H1 (cell line): ENCODE measurements at regions not wholly inside any gene's neighbourhood (a gene's known extent, or its start where the extent isn't known, plus 50 kb on each side); places are given as distances from the start of the nearest gene placed in this dataset.

Source experiments
- CTCF ChIA-PET: fragments of 300-600 bp; sonication (Branson Sonifier 250); formaldehyde crosslinking; loops from one replicate; lab custom pipeline; 2021; ENCODE audit not compliant: partially characterized antibody; lab: Charles Lee
- POLR2A ChIA-PET: fragments of 300-600 bp; sonication (Branson Sonifier 250); formaldehyde crosslinking; loops from one replicate; lab custom pipeline; 2021; ENCODE audit warnings: inconsistent platforms; ENCODE audit not compliant: partially characterized antibody; lab: Charles Lee
- DNase-seq, 2 experiments: peaks; one replicate each; pipeline versions ENCODE4 v3.0.0 to v3.0.0-alpha.2; 2010 to 2022; ENCODE audit warnings: low spot score in 2 of 2, low read depth in 1 of 2, mixed read lengths in 1 of 2
- FAIRE-seq: peaks from 2 replicates; lab custom pipeline; 2011; peaks lifted over from hg19 to GRCh38; lab: Jason Lieb, UNC
- H2AFZ ChIP-seq: 2 replicates; pipeline ENCODE4 v1.8.1; 2012; ENCODE audit warnings: low read length, inconsistent platforms
- H2AK5ac ChIP-seq: 2 replicates; pipeline ENCODE4 v1.6.1; 2013; ENCODE audit warnings: low read depth, low read length
- H2BK120ac ChIP-seq: replicated peaks from 2 replicates; pipeline ENCODE3; 2013; ENCODE audit warnings: low read depth, low read length, inconsistent platforms
- H2BK12ac ChIP-seq: 2 replicates; pipeline ENCODE4 v1.6.1; 2013; ENCODE audit warnings: low read depth, low read length
- H2BK15ac ChIP-seq: 2 replicates; pipeline ENCODE4 v1.6.1; 2013; ENCODE audit warnings: low read length
- H2BK20ac ChIP-seq: 2 replicates; pipeline ENCODE4 v1.6.1; 2013; ENCODE audit warnings: low read length
- H2BK5ac ChIP-seq: 2 replicates; pipeline ENCODE4 v1.6.1; 2013; ENCODE audit warnings: low read depth, low read length
- H3K14ac ChIP-seq: 2 replicates; pipeline ENCODE4 v1.6.1; 2013; ENCODE audit warnings: inconsistent platforms; ENCODE audit not compliant: insufficient read length
- H3K18ac ChIP-seq: 2 replicates; pipeline ENCODE4 v1.6.1; 2013; ENCODE audit warnings: low read length; ENCODE audit errors: extremely low read depth
- H3K23ac ChIP-seq: 2 replicates; pipeline ENCODE4 v1.6.1; 2013; ENCODE audit warnings: inconsistent platforms; ENCODE audit not compliant: insufficient read length
- H3K23me2 ChIP-seq: 2 replicates; pipeline ENCODE4 v1.6.1; 2013; ENCODE audit warnings: low read depth, low read length
- H3K27ac ChIP-seq: 2 replicates; pipeline ENCODE4 v1.6.1; 2011; ENCODE audit warnings: low read depth, low read length, inconsistent platforms
- H3K27me3 ChIP-seq, 4 experiments: replicated peaks in 1 of 4; 1 replicate in 1 of 4; 2 replicates in 3 of 4; pipeline versions ENCODE4 v1.6.1 to v1.8.1; 2011 to 2013; ENCODE audit warnings: low read length in 3 of 4, mild to moderate bottlenecking in 3 of 4, inconsistent platforms in 2 of 4, mixed read lengths in 2 of 4, moderate library complexity in 1 of 4; ENCODE audit not compliant: control insufficient read depth in 3 of 4, insufficient read depth in 3 of 4; ENCODE audit errors: extremely low read depth in 1 of 4
- H3K36me3 ChIP-seq, 4 experiments: 2 replicates each; pipeline versions ENCODE4 v1.6.1 to v1.8.1; 2011 to 2013; ENCODE audit warnings: mild to moderate bottlenecking in 4 of 4, low read length in 3 of 4, moderate library complexity in 2 of 4, control low read depth in 1 of 4, inconsistent platforms in 1 of 4; ENCODE audit not compliant: insufficient read depth in 4 of 4, control insufficient read depth in 2 of 4
- H3K4ac ChIP-seq: replicated peaks from 2 replicates; pipeline ENCODE3; 2013; ENCODE audit warnings: low read length, low read depth, mixed read lengths, inconsistent platforms; ENCODE audit not compliant: insufficient read length
- H3K4me1 ChIP-seq, 4 experiments: replicated peaks in 1 of 4; 1 replicate in 1 of 4; 2 replicates in 3 of 4; pipeline versions ENCODE4 v1.6.1 to v1.8.1; 2011 to 2013; ENCODE audit warnings: low read length in 3 of 4, inconsistent platforms in 2 of 4, mixed read lengths in 1 of 4; ENCODE audit not compliant: insufficient read depth in 4 of 4, control insufficient read depth in 3 of 4
- H3K4me2 ChIP-seq, 2 experiments: 2 replicates each; pipeline versions ENCODE4 v1.6.1 to v1.8.1; 2011 to 2013; ENCODE audit warnings: low read depth in 2 of 2, low read length in 2 of 2, control low read depth in 1 of 2, inconsistent platforms in 1 of 2, mild to moderate bottlenecking in 1 of 2; ENCODE audit not compliant: insufficient read depth in 1 of 2
- H3K4me3 ChIP-seq, 4 experiments: fragments of 200-600, 300-600 bp in 1 of 4; sonication (generic), shearing (Covaris generic), sonication (Bioruptor Twin) in 1 of 4; 2 replicates each; pipeline versions ENCODE4 v1.5.1 to v1.8.1; 2011 to 2016; ENCODE audit warnings: low read length in 4 of 4, low read depth in 3 of 4, control low read depth in 2 of 4, inconsistent platforms in 2 of 4, mild to moderate bottlenecking in 2 of 4, mixed read lengths in 1 of 4, moderate library complexity in 1 of 4; ENCODE audit not compliant: insufficient read depth in 2 of 4; ENCODE audit errors: extremely low read depth in 1 of 4
- H3K56ac ChIP-seq: replicated peaks from 2 replicates; pipeline ENCODE3; 2013; ENCODE audit warnings: low read depth, mild to moderate bottlenecking, mixed read lengths, low read length, inconsistent platforms; ENCODE audit not compliant: insufficient read length
- H3K79me1 ChIP-seq: 2 replicates; pipeline ENCODE4 v1.6.1; 2013; ENCODE audit warnings: low read depth, low read length, control low read depth
- H3K79me2 ChIP-seq, 2 experiments: 2 replicates each; pipeline versions ENCODE4 v1.6.1 to v1.8.1; 2012 to 2013; ENCODE audit warnings: low read length in 2 of 2, mild to moderate bottlenecking in 2 of 2, inconsistent platforms in 1 of 2; ENCODE audit not compliant: insufficient read depth in 2 of 2, control insufficient read depth in 1 of 2
- H3K9ac ChIP-seq, 4 experiments: replicated peaks in 1 of 4; 1 replicate in 1 of 4; 2 replicates in 3 of 4; pipeline versions ENCODE4 v1.6.1 to v1.8.1; 2011 to 2013; ENCODE audit warnings: low read depth in 3 of 4, low read length in 3 of 4, control low read depth in 2 of 4, mild to moderate bottlenecking in 2 of 4, moderate library complexity in 2 of 4, inconsistent platforms in 1 of 4; ENCODE audit errors: extremely low read depth in 1 of 4
- H3K9me3 ChIP-seq, 2 experiments: 2 replicates each; pipeline versions ENCODE4 v1.6.1 to v1.8.1; 2012 to 2013; ENCODE audit warnings: mild to moderate bottlenecking in 2 of 2, moderate library complexity in 2 of 2, control low read depth in 1 of 2, inconsistent platforms in 1 of 2, low read depth in 1 of 2, low read length in 1 of 2, mixed read lengths in 1 of 2; ENCODE audit not compliant: insufficient read depth in 2 of 2
- H4K20me1 ChIP-seq, 2 experiments: replicated peaks in 1 of 2; 2 replicates each; pipeline versions ENCODE3 to v1.8.1; 2011 to 2013; ENCODE audit warnings: inconsistent platforms in 2 of 2, low read length in 2 of 2, mild to moderate bottlenecking in 1 of 2; ENCODE audit not compliant: insufficient read depth in 2 of 2, control insufficient read depth in 1 of 2
- H4K5ac ChIP-seq: 2 replicates; pipeline ENCODE4 v1.6.1; 2013; ENCODE audit warnings: low read length, low read depth, mixed read lengths, inconsistent platforms; ENCODE audit not compliant: insufficient read length
- H4K8ac ChIP-seq: 2 replicates; pipeline ENCODE4 v1.8.0; 2013; ENCODE audit warnings: mild to moderate bottlenecking, moderate library complexity, low read length, inconsistent platforms; ENCODE audit not compliant: insufficient read depth; ENCODE audit errors: extremely low read depth
- H4K91ac ChIP-seq: replicated peaks from 2 replicates; pipeline ENCODE3; 2013; ENCODE audit warnings: low read length, mixed read lengths, inconsistent platforms; ENCODE audit not compliant: insufficient read length
- BACH1 ChIP-seq: IDR thresholded peaks from 2 replicates; pipeline ENCODE4 v1.6.1; 2012; ENCODE audit warnings: low read length, improper control_type of control experiment
- BRCA1 ChIP-seq: IDR thresholded peaks from 2 replicates; pipeline ENCODE4 v1.6.1; 2012; ENCODE audit warnings: low read depth, low read length, improper control_type of control experiment
- FOSL1 ChIP-seq: IDR thresholded peaks from 2 replicates; pipeline ENCODE4 v1.6.1; 2011; ENCODE audit warnings: mild to moderate bottlenecking, low read depth, low read length, moderate library complexity; ENCODE audit not compliant: insufficient read depth
- HDAC6 ChIP-seq: IDR thresholded peaks from one replicate; pipeline ENCODE4 v1.7.1; 2012; ENCODE audit warnings: low read depth, mild to moderate bottlenecking, inconsistent platforms, low read length, moderate library complexity
- JUN ChIP-seq: IDR thresholded peaks from 2 replicates; pipeline ENCODE4 v1.6.1; 2011; ENCODE audit warnings: low read depth, mild to moderate bottlenecking, improper control_type of control experiment, low read length
- RFX5 ChIP-seq: IDR thresholded peaks from 2 replicates; pipeline ENCODE4 v1.6.1; 2011; ENCODE audit warnings: low read depth, low read length, improper control_type of control experiment, borderline replicate concordance
- SAP30 ChIP-seq: fragments of 300-600 bp; sonication (generic); IDR thresholded peaks from 2 replicates; pipeline ENCODE4 v1.7.1; 2012; ENCODE audit warnings: low read length, moderate library complexity, mild to moderate bottlenecking, inconsistent platforms; ENCODE audit not compliant: insufficient read depth, insufficient replicate concordance
- SRF ChIP-seq: IDR thresholded peaks from 2 replicates; pipeline ENCODE4 v1.6.1; 2011; ENCODE audit warnings: mild to moderate bottlenecking, low read depth, low read length, moderate library complexity
- TCF12 ChIP-seq: IDR thresholded peaks from 2 replicates; pipeline ENCODE4 v1.6.1; 2011; ENCODE audit warnings: low read depth, mild to moderate bottlenecking, low read length
- YY1 ChIP-seq: IDR thresholded peaks from 2 replicates; pipeline ENCODE4 v1.6.1; 2011; ENCODE audit warnings: low read depth, mild to moderate bottlenecking, low read length
- WGBS, 2 experiments: shearing (Covaris generic) in 1 of 2; methylation state at CpG; one replicate each; pipeline versions ENCODE4 v1.1.6 to v1.1.7; 2013 to 2015; ENCODE audit warnings: low lambda C conversion rate in 2 of 2, mixed read lengths in 2 of 2, inconsistent platforms in 1 of 2, low coverage in 1 of 2, missing lambda C conversion rate in 1 of 2; ENCODE audit not compliant: insufficient replicate concordance in 2 of 2, insufficient coverage in 1 of 2, insufficient read length in 1 of 2; ENCODE audit errors: extremely low coverage in 1 of 2, missing lambda C conversion rate in 1 of 2; 5-methylcytosine and 5-hydroxymethylcytosine counted together
- TF ChIP-seq, protein P1 (sequence below), 3 experiments: IDR thresholded peaks; 1 replicate in 2 of 3; 2 replicates in 1 of 3; pipeline versions ENCODE4 v1.5.1 to v1.6.1; 2011; ENCODE audit warnings: low read length in 3 of 3, mild to moderate bottlenecking in 3 of 3, inconsistent platforms in 2 of 3, low read depth in 1 of 3, moderate library complexity in 1 of 3; ENCODE audit not compliant: insufficient read depth in 1 of 3; ENCODE audit errors: control extremely low read depth in 1 of 3

DNA sequence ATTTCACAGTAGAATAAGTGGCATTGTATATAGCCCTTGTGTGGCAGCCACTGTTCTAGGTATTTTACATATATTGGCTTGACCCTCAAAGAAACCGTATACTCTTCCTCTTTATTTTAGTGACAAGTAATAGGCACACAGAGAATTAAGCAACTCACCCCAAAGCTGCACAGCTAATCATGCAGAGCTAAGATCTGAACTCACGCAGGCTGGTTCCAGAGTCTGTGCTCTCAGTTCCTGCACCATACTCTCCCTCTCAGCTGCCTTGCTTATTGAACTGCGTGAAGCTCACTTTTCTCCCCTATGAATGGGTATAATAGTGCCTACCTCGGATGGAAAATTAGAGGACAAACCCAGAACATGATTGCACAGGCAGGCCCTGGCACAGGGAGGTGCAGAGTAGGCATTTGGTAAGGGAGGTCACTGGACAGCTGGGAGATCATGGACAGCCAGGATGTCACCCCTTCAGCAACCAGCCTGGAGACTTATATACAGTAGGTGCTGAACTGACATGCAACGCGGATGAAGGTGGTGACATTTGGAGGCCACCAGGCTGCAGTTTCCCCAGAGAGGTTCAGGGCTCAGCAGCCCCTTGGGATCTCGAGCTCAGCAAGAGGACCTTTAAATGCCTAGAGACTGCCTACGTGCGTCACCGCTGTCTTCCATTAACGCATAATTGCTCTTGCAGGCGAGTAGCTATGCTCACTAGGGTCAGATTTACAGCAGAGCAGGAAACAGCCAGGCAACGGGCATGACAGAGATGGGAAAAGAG lies 78.4 kb upstream of the TP53I11 start:
- Histone ChIP-seq H2BK12ac (no peak overlapping the region), H3K79me1 (no peaks in the 10 kb centered on the region; the same call in none of the 2 replicates), H3K4me2 (no peak overlapping the region), H3K79me2 (no peaks in the 10 kb centered on the region), H4K8ac (no peak overlapping the region), H3K9ac (no peak overlapping the region), H3K23ac (no peak overlapping the region), H3K36me3 (no peaks in the 10 kb centered on the region), H2BK120ac (no peak overlapping the region), H3K4ac (no peak overlapping the region), H2BK20ac (no peak overlapping the region), H2BK15ac (0 out of 2 replicates have a peak overlapping the region, but pooled peaks have one; percentile 62), H3K56ac (no peak overlapping the region), H2AFZ (no peak overlapping the region), H3K18ac (no peak overlapping the region), H2BK5ac (no peak overlapping the region), H2AK5ac (no peak overlapping the region), H4K5ac (no peak overlapping the region), H3K14ac (no peak overlapping the region), H3K27me3 (no peaks in the 10 kb centered on the region), H3K4me3 (no peak overlapping the region), H4K91ac (no peak overlapping the region), H3K23me2 (no peaks in the 10 kb centered on the region), H3K4me1 (no peaks in the 10 kb centered on the region), H4K20me1 (no peaks in the 10 kb centered on the region), H3K9me3 (no peaks in the 10 kb centered on the region), H3K27ac (no peak overlapping the region)
- DNase-seq (no peak), FAIRE-seq (no peak)
- ChIA-PET CTCF (interaction anchor here (0.6 to 9.4 kb wide), 18 partner anchors 9 to 594 kb away, joined by 3 to 64 read pairs (median 3); no protein-coding TSS in a partner anchor), POLR2A (interaction anchor here (1.4 kb wide), 1 partner anchor 53 kb away, joined by 3 read pairs; no protein-coding TSS in a partner anchor)
- 89% methylated on average over 13 of the region's 13 CpGs; no CpG with 5 or more reads in 1 of the 2 experiments for WGBS, 2 experiments
- TF ChIP-seq, protein P1, sequence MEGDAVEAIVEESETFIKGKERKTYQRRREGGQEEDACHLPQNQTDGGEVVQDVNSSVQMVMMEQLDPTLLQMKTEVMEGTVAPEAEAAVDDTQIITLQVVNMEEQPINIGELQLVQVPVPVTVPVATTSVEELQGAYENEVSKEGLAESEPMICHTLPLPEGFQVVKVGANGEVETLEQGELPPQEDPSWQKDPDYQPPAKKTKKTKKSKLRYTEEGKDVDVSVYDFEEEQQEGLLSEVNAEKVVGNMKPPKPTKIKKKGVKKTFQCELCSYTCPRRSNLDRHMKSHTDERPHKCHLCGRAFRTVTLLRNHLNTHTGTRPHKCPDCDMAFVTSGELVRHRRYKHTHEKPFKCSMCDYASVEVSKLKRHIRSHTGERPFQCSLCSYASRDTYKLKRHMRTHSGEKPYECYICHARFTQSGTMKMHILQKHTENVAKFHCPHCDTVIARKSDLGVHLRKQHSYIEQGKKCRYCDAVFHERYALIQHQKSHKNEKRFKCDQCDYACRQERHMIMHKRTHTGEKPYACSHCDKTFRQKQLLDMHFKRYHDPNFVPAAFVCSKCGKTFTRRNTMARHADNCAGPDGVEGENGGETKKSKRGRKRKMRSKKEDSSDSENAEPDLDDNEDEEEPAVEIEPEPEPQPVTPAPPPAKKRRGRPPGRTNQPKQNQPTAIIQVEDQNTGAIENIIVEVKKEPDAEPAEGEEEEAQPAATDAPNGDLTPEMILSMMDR (IDR thresholded peaks at IDR 0.05; ENCODE audit: control extremely low read depth in 1 of 3, insufficient read depth in 1 of 3, low read depth in 1 of 3, low read length in 3 of 3) = no peak
- TF ChIP-seq BACH1 = no peak
- TF ChIP-seq TCF12 = no peak
- no peak for TF ChIP-seq RFX5
- no peak for TF ChIP-seq BRCA1
- TF ChIP-seq HDAC6 = no peak
- no peak for TF ChIP-seq SRF
- TF ChIP-seq JUN = no peak
- TF ChIP-seq SAP30 = no peak
- TF ChIP-seq YY1 = no peak
- no peak for TF ChIP-seq FOSL1
